ENCODE measurements at regions not wholly inside any gene's neighbourhood (a gene's known extent, or its start where the extent isn't known, plus 50 kb on each side); places are given as distances from the start of the nearest gene placed in this dataset.

DNA sequence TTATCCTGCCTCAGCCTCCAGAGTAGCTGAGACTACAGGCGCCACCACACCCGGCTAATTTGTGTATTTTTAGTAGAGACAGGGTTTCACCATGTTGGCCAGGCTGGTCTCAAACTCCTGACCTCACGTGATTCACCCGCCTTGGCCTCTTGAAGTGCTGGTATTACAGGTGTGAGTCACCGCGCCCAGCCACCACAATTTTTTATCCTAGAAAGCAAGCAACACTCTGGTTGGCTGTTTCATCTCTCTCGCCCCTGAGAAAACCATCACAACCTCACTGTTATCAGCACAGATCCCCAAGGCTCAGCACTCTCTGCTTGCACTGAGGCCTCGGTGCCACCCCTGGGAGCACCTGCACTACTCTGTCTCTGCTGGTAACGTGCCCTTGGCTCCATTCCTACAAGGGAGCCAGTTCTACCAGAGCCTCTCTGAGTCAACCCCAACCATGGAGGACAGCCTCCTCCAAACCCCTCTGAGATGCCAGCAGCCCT, 134.8 kb upstream of the AGAP1 start:
- no peak for DNase-seq (ENCODE audit: low read depth in 2 of 2)

GRCh38 chr2:235360446-235360845, 133.4 kb upstream of the AGAP1 start:
- no peak for DNase-seq (ENCODE audit: low read depth in 2 of 2)

GRCh38 chr2:235365743-235366142, 128.1 kb upstream of the AGAP1 start:
- DNase-seq (ENCODE audit: low read depth in 2 of 2) = no peak

DNA sequence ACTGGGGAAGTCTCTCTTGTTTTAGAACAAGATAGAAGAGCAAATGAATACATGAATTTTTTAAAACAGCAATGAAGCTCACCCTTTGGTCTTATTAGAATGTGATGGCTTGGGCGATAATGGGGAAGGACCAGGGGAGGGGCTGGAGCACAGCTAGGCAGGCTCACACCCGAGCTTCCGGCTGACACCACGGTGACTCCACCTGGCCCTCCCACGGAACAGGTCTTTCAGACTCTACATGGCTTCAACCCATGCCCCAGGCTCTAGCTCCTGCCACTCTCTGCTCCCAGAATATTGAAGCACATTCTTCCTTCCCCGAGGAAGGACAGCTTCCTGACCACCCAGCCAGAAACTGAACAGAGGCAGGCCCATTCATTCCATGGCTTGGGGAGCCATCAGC, 127.5 kb upstream of the AGAP1 start:
- no peak for DNase-seq (ENCODE audit: low read depth in 2 of 2)

DNA sequence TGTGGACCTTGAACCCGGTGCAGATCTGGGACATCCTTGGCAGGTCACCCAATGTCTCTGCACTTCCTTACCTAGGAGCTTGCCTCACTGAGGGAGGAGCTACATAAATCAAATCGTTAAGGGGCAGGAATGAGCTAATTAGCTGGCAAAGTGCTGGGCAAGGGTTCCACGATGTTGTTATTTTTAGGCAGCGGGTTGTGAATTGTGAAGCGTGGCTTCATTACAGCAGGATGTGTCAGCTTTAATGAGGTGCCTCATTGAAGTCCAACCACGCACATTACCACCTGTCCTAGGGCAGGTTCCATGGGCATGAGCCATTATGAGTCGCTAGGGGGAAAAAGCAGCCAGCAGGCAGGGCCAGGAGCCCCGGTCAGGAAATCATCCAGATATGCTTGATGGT, 127.0 kb upstream of the AGAP1 start:
- no peak for DNase-seq (ENCODE audit: low read depth in 2 of 2)

GRCh38 chr2:235371018-235371417, 122.8 kb upstream of the AGAP1 start:
- DNase-seq (ENCODE audit: low read depth in 2 of 2) = no peak

DNA sequence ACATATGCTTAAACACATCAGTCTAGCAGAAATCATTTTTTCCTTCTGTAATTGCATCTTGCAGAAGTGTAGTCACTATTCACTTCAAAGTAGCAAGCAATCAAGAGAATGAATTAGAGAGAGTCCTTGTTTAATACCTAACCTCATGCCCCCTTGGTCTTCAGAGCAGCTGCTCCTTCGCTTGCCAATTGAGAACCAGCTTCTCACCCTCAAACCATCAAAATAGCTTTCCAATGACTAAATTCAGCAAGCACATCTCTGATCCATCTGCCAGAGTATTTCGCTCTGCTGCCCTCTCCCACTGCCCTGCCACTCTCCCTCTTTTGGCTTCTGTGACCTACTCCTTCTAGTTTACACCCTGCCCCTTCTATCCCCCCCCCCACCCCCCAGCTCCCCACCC, 120.7 kb upstream of the AGAP1 start:
- no peak for DNase-seq (ENCODE audit: low read depth in 2 of 2)

GRCh38 chr2:235377176-235377575, 116.7 kb upstream of the AGAP1 start:
- DNase-seq (ENCODE audit: low read depth in 2 of 2) = no peak

DNA sequence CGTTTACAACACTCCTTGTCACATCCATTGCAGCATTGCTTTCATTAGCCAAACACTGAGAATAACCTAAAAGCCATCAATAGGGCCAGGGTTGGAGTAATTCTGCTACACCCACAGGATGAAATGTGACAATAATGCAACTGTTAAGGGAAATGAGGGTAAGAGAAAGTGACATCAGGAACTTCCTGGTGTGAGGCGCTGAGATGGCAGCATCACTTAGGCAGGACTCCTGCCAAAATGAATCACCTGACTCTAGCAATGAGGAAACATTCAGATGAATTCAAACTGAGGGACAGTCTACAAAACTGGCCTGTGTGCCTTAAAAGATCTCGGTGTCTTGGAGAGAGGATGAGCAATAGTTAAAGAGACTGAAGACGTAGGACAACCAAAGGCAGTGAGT, 115.6 kb upstream of the AGAP1 start:
- no peak for DNase-seq (ENCODE audit: low read depth in 2 of 2)

GRCh38 chr2:235378944-235379343, 114.9 kb upstream of the AGAP1 start:
- DNase-seq (ENCODE audit: low read depth in 2 of 2) = no peak

DNA sequence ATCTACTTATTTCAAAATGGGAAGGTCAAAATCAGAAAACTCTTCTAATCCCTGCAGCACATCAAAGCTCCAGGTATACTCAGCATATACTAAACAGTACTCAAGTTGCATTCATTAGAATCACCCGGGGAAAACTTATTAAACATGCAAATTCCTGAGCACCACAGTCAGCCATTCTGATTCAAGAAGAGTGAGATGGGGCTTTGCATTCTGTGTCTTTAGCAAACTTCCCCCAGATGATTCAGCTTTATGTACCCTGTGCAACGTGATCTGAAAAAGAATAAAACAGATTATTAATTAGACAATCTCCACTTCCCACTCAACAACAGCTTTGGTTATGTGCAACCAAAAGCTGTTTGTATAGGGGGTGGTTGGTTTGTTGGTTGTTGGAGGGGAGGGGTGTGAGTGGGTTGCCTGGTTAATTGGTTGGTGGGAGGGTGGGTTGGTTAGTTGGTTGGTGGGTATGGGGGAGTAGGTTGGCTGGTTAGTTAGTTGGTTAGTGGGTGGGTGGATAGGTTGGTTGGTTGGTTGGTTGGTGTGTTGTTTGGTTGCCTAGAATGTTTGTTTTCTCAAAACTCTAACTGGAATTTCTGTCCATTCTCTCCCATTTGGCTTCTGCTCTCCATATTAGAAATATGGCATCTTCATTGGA, 112.5 kb upstream of the AGAP1 start:
- no peak for DNase-seq (ENCODE audit: low read depth in 2 of 2)

- no peak for DNase-seq (ENCODE audit: low read depth in 2 of 2)
Measured at GRCh38 chr2:235382179-235382578, 111.7 kb upstream of the AGAP1 start.

GRCh38 chr2:235382601-235383000, 111.2 kb upstream of the AGAP1 start:
- DNase-seq (ENCODE audit: low read depth in 2 of 2) = no peak

DNA sequence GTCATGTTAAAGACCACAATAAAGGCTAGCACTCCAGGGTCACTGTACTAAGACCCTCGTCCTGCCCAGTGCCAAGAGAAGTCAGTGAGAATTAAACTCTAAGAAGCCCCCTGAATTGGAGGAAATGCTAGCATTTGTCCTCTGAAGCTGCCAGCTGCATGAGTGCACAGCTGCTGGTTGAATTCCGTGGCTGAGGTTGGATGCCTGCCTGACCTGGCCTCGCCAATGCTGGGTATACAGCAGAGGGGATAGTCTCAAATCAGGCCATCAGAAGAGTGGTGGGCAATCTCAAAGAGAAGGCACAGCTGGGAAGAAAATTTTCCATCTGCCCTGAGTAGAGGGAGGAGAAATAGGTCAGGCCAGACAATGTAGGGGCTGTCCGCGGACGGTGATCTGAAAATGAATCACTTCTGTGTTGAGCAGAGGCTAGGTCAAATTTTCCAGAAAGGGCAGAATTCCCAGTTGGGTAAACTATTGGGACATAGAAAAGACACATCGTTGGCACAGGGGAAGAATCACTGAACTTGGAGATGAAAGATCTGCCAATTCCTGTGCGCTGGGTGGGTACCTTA, 110.5 kb upstream of the AGAP1 start:
- DNase-seq (ENCODE audit: low read depth in 2 of 2) = no peak

DNA sequence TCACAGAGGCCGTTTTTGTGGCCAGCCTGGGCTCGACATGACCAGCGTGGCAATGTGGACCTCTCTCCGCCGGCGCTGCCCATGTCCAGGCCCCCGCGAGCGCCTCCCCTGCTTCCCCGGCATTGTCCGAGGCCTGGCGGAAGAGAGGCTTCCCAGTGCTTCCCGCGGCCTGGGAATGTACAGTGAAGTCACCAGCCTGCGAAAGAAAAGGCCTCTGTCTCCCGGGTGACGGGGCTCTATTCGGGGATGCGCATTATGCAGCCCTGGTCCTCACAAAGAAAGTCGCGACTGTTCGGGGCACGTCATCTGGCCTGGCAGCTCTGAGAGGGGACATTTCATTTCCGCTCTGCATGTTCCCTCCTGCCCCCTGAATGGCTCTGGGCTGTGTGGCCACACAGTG, 109.2 kb upstream of the AGAP1 start:
- no peak for DNase-seq (ENCODE audit: low read depth in 2 of 2)

DNA sequence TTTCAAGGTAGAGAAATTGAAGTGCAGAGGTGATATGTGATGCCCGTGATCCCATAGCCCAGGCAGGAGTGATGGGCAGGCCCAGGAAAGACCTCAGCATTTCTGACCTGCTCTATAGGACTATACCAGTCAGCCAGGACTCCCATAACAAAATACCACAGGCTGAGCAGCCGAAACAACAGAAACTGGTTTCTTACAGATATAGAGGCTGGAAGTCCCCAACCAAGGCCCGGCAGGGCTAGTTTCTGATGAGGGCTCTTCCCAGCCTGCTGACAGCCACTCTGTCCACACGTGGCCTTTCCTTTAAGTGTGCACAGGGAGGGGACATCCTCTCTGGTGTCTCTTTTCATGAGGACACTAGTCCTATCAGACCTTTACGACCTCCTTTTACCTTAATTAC, 104.2 kb upstream of the AGAP1 start:
- DNase-seq (ENCODE audit: low read depth in 2 of 2) = no peak

GRCh38 chr2:235390108-235390815, 103.6 kb upstream of the AGAP1 start:
- peak in 1 of 2 donors; percentile 5 for DNase-seq (ENCODE audit: low read depth in 2 of 2)

- DNase-seq (ENCODE audit: low read depth in 2 of 2) = no peak
Measured at GRCh38 chr2:235390816-235391194, 103.0 kb upstream of the AGAP1 start.

DNA sequence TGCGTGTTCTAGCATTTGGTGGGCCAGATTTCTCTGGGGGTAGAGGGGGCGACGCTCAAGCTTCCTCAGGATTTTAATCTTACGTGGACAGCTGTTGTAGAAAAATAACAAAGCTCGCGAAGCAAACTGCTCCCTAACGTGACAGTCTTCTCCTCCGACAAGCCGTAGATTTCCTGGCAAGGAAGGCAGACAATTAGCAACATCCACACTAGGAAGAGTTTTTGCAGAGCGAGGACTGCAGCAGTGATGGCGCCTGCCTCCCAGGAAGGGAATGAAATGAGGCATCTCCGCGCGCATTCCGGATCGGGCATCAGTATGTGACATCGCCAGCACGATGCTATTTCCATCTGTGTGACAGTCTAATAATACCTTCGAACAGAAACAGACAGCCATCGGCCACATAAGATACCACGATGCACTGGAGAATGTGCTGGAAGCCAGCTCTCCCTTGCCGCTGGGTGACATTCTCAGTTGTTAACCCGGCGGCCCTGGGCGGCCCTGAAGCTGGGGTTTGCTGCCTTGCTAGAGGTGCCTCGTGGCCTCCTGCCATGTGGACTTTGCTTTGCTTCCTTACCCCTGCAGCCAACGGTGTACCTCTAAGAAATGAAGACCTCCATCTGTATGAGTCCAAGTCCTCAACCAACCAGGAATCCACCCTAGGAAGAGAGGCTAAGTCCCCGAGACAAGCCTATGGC, 101.8 kb upstream of the AGAP1 start:
- no peak for DNase-seq (ENCODE audit: low read depth in 2 of 2)

- DNase-seq (ENCODE audit: low read depth in 2 of 2) = no peak
Measured at GRCh38 chr2:235394278-235394828, 99.5 kb upstream of the AGAP1 start.

DNA sequence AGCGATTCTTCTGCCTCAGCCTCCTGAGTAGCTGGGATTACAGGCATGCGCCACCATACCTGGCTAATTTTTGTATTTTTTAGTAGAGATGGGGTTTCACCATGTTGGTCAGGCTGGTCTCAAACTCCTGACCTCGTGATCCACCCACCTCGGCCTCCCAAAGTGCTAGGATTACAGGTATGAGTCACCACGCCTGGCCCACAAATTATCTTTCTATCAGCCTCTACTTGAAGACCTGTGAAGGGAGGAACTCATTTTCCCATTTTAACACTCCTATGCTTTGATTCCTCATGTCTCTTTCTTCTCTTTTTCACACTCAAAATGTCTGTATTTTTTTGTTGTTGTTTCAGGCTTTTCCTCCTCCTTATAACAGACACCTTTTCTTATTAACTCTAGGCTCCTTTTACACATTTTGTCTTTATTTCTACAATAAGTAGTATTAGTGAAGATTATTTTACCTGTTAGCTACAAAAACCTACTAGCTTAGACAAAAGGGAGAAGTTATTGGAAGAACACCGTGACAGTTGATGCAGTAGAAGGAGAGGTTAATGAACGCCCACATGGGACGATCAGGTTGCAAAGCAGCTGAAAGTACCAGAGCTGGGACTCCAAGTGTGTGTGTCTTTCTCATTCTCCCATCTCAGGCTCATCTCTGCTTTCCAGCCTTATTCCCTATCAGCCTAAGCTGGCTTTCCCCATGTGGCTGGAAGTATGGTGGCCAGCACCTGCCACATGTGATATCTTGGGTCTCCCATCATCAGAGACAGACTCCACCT, 97.6 kb upstream of the AGAP1 start:
- DNase-seq (ENCODE audit: low read depth in 2 of 2) = no peak

DNA sequence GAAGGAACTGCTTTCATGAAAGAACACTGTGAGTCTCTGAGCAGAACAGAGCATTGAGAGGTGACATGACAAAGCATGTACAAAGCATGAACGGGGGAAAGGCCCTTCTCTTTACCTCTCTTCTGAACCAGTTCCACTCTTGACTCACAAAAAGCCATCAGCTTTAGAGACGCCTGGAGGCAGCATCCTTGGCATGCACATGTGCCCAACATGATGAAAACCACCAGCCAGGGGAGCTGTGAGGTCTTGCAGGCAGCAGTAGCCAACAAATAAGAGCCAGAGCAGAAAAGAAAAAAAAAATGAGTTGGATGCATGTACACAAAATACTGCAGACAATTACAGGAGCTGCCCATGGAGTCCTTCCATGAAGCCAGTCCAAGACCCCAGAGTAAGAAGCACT, 95.5 kb upstream of the AGAP1 start:
- no peak for DNase-seq (ENCODE audit: low read depth in 2 of 2)
